Hematopoietic multipotent progenitor cell treated with erythropoietin and hydrocortisone succinate and interleukin-3 and kit ligand, for 17 days (in vitro differentiated cells): ENCODE measurements at regions not wholly inside any gene's neighbourhood (a gene's known extent, or its start where the extent isn't known, plus 50 kb on each side); places are given as distances from the start of the nearest gene placed in this dataset.

ENCODE experiments used
- DNase-seq: peaks from one replicate; pipeline ENCODE4 v3.0.0-alpha.2; 2015; ENCODE audit warnings: low spot score

GRCh38 chr5:54366707-54367106 is 56.3 kb upstream of the ARL15 start:
- DNase-seq: no peak

- DNase-seq: no peak
Measured at GRCh38 chr5:54363669-54364068, 53.3 kb upstream of the ARL15 start.

- no peak for DNase-seq
Measured at GRCh38 chr5:54362992-54363625, 52.7 kb upstream of the ARL15 start.

- no peak for DNase-seq
Measured at GRCh38 chr5:54362434-54362833, 52.1 kb upstream of the ARL15 start.

- DNase-seq: no peak
Measured at GRCh38 chr5:54361691-54362411, 51.5 kb upstream of the ARL15 start.

- no peak for DNase-seq
Measured at GRCh38 chr5:54360925-54361662, 50.7 kb upstream of the ARL15 start.
